ENCODE measurements at regions not wholly inside any gene's neighbourhood (a gene's known extent, or its start where the extent isn't known, plus 50 kb on each side); places are given as distances from the start of the nearest gene placed in this dataset.

DNA sequence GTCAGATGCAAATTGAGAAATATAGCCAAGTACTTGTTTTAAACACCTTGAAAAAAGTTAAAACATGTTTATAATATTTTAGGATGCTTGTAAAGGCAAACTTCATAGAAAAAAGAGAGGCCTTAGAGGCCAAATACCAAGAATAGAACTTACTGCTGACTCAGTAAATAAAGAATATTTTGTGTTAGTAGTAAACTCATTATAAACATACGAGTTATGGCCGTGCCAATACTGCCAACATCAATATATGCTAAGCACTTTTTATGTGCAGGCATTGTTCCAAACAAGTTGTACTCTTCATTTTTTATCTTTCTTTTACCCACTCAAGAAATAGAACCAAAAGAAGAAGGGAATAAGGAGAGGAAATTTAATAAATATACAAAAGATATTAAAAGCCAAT is 705.9 kb upstream of the NCAM2 start:
- TF ChIP-seq, protein P1, sequence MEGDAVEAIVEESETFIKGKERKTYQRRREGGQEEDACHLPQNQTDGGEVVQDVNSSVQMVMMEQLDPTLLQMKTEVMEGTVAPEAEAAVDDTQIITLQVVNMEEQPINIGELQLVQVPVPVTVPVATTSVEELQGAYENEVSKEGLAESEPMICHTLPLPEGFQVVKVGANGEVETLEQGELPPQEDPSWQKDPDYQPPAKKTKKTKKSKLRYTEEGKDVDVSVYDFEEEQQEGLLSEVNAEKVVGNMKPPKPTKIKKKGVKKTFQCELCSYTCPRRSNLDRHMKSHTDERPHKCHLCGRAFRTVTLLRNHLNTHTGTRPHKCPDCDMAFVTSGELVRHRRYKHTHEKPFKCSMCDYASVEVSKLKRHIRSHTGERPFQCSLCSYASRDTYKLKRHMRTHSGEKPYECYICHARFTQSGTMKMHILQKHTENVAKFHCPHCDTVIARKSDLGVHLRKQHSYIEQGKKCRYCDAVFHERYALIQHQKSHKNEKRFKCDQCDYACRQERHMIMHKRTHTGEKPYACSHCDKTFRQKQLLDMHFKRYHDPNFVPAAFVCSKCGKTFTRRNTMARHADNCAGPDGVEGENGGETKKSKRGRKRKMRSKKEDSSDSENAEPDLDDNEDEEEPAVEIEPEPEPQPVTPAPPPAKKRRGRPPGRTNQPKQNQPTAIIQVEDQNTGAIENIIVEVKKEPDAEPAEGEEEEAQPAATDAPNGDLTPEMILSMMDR (IDR thresholded peaks at IDR 0.05 in 8 of 11, conservative IDR thresholded peaks at IDR 0.05 in 3 of 11): no peak
- TF ChIP-seq POLR2AphosphoS5 (IDR thresholded peaks at IDR 0.05) (no peak), POLR2A (IDR thresholded peaks at IDR 0.05) (no peak)
